Endometrium (tissue), 2 donors: ENCODE measurements at regions not wholly inside any gene's neighbourhood (a gene's known extent, or its start where the extent isn't known, plus 50 kb on each side); places are given as distances from the start of the nearest gene placed in this dataset.

Experiments
- FAIRE-seq: peaks from 2 replicates; lab custom pipeline; 2012; peaks lifted over from hg19 to GRCh38; lab: Jason Lieb, UNC
- donor health status: control.
- donor health status: control.

DNA sequence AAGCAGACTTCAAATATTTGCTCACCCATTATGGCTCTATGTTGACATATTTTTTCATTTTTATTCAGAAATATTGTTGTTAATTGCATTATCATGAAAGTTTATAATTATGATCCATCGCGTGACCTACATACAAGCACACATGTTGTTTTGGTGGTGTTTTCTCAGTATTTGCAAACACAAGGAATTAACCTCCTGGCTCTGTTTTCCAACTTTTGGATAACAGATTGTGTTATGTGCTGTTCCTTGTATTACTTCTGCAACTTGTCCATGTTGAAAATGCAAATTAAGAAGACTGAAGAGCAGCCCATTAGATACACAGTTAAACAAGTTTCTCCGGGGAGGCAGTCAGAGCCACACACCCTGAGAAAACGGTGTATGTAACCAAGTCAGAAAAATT is 201.2 kb downstream of the SEC23A start:
- no peak for FAIRE-seq

DNA sequence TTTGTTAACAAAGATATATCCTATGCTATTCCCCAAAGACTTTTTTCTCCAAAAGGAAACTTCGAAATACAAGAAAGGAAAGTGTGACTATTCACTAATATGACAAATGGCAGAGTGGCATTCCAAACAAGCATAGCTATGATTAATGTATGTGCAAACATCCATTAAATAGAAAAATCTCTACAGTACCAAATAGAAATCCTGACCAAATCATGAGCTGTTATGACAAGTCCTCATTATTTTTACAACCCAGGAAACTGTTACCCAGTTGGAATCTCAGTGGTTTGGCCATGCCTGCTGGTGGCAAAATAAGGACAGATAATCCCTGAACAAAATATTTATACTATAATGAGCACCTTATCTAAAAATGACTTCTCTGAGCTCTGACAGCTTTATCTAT is 202.1 kb downstream of the SEC23A start:
- FAIRE-seq = no peak

DNA sequence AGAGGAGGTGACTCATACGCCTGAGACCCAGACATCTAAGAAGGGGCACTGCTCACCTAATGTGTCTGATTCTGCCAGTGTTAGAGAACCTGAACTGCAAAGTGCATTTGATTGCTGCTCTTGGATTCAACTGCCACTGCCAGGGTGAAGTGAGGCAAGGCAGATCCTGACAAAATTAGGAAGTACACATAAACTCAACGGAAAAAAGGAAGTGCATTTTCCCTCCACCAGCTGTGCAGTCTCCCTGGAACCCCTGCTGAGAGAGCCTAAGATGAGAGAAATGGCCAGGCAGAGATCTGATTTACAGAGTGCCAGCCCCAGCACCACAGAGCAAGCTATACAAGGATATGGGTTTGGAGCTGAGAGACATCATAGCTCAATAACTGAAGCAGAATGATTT is 215.3 kb downstream of the SEC23A start:
- FAIRE-seq = no peak

DNA sequence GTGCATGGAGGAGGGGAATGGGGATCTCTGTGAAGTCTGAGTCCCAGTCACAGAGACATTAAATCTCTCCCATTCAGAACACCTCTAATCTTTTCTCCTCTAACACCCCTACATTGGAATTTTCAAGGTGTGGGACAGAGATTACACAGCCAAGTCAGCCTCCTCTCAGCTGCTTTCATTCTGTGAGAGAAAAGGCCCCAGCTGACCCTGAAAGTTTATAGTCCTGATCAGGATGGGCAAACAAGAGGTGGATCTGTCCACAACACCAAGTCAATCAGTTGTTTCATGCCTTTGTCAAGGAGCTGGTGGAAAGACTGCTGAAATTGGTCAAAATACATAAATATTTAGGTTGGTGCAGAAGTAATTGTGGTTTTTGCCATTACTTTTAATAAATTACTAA is 218.9 kb downstream of the SEC23A start:
- FAIRE-seq = no peak

DNA sequence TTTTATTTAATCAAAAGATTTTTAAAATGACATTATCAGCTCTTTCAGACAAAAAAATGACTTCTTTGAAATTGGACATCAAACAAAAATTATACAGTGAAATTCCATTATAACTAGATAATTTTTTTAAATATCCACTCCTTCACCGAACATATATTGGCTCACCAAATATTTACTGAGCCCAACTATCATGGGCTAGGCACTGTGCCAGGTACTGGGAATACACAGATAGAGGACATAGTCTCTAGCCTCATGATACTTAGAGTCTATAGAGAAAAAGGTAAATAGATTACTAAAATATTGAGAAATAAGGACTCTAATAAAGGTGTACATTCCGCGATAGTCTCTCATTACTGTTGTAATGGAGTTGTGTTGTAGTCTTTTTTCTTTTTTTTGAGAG is 219.9 kb downstream of the SEC23A start:
- FAIRE-seq = no peak

DNA sequence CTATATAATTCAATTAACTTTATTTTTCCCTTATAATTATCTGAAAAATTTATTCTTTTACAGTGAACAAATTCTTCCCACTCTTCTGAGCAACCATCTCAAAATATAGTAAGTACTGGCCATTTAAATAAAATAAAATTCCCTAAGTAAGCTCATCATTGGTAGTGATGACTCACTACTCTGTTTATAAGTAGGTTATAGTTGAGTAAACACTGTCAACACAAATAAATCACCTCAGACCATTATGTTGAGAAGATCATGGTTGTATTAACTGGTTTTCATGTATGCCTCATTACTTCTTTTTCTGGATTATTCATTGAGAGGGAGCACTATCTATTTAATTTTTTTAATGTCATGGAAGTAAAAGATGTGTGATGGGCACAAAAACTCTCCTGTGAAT is 220.5 kb downstream of the SEC23A start:
- peak; percentile 35 for FAIRE-seq

DNA sequence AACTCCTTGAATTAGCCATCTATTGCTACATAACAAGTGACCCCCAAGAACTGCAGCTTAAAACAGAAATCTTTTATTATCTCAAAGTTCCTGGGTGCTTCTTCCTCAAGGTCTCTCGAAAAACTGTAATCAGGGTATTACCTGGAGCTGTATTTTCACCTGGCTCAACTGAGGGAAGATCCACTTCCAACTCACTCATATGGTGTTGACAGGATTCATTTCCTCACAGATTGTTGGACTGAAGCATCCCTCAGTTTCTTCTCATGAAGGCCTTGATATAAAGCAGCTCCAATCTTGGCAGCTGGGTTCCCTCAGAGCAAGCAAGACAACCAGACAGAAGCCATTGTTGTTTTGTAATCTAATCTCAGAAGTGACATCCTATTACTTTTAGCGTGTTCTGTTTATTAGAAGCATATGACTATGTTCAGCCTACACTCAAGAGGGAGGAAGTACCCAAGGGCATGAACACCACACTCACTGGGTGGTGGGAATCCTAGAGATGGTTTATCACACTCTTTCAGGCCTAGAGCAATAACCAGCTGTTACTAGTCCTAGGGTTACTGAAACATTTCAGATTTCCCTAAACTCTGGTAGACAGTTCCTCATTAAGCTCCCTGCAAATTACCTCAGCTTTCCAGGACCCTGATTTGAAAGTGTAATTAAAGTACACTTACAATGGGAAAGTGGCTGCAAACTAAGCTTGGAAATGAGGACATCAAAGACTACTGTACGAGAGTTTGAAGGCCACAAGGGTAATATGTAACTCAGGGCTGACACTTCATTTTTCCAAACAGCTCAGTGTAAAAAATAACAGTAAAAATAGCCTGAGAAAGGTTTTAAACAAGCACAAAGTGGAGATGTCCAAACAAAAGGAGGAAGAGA is 222.2 kb downstream of the SEC23A start:
- FAIRE-seq = no peak

DNA sequence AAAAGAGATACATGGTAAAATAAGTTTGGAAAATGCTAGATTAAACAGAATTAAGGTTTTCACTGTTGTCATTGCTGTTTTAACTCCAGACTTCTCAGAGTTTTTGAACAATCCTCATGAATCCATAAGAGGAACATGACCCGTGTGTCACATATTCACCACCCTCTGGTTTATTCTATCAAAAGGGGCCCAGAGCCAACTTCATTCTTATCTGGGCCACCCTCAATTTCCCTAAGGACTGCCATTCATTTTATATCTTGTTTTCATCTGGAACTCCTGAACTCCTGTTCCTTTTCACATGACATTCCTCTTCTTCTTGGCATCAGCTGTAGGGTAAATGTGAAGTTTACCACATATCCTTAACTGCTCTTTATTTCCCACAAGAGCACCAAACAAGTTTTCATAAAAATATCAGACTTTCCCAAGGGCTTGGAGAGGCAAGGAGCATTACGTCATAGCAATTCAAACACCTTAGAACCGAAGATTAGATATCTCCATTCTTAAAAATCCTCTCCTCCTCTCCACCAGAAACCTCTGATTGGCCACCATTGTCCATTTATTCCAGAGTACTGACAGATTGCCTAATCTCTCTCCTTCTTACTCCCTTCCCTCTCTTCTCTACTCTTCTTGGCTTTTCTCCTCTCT is 225.2 kb downstream of the SEC23A start:
- FAIRE-seq = no peak

DNA sequence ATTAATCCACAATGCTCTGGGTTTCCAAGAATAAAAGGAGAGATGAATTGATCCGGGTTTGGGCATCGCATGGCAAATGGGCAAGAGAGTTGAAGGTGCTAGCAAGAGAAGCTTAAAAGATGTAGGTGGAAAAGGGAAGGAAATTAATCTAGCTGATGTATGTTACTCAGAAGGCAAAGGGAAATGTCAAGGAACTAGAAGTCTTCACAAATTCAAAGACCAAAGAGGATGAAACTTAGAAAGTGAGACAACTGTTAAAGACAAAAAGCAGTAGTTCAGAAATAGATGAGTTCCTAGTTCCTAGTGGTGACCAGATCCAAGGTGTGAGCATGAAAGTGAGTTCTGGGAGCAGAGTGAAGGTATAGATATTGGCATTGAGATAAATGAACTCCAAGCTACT is 228.3 kb downstream of the SEC23A start:
- no peak for FAIRE-seq

DNA sequence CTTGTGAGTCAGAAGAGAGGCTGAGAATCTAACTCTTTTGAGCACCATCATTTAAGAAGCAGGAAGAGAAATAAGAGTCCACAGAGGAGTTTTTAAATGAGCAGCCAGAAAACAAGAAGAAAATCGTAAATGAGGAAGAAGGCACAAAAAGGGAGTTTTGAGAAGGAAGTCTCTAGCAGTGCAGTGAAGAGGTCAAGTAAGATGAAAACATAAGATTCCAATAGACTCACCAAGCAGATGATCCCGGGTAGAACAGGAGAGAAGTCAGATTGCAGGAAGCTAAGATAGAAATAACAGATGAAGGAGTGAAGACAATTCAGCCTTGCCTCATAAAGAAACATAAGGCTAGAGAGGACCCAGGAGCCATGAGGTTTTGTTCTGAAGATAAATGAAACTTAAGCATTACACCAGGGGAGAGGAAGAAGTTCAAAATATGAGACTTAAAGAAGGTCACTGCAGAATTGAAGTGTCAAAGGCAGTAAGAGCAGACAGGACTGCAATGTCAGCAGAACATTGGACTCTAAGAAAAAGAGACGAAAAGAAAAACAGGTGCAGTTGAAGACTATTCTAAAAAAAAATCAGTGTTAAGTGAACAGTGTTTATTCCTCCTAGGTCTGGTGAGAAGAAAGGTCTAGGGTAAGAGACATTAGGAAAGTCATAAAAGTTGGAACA is 229.0 kb downstream of the SEC23A start:
- no peak for FAIRE-seq

DNA sequence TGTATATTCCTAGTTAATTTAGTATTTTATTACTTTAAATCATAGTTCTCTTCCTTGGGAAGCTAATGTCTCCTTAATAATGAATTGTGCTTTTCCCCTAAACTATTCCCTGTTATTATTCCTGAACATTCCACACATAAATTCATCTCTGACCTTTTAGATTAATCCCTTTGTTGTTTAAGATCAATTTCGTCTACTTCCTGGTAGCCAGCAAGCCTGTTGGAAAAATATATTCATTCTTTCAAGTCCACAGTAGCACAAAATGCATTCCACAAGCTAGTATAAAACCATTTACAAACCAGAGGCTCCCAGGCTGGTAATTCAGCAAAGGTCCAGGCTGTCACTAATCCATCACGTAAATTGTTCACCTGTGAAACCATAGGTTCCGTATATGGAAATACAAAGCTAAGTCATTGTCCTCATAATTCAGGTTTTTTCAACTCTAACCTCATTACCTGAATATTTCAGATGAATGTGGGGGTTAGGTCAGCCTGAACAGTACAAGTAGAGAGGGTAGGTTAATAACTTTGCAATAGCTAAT is 232.7 kb downstream of the SEC23A start:
- no peak for FAIRE-seq

DNA sequence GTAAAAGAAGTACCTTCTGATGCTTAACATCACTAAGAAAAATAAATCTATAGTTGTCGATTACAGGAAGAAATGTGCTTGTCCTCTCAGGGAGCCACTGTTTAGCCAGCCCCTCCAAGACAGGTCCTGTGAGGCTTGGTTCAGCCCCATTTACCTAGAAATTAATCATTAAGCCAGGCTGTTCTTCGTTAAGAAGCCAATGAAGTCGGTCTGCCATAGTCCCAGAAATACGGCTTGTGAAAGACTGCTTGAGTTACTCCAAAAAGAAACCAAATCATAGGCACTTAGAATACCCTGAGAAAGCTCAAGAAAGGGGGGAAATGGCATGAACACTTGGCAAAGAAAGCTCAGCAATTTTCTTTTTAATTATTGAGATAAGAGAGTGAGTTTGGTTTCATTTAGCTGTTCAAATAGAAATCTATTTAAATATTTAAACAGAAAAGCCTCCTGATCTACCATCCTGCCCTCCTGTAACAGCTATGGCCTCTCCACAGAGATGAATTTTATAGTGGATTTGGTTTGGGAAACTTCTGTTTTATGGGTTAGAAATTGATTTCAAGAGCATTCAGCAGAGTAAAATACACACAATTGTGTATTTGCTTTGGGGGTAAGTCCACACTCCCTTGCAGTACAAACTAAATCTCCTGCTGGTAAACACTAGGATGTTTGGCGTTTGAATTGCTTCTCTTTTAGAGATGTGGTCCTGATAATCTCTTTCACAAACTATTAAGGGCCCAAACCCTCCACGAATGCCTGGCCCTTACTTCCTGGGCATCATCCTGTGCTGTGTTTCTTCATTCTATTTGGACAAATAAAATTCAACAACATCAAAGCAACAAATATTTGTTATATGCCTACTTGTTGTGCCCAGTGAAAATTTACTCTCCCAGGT is 234.4 kb downstream of the SEC23A start:
- no peak for FAIRE-seq

DNA sequence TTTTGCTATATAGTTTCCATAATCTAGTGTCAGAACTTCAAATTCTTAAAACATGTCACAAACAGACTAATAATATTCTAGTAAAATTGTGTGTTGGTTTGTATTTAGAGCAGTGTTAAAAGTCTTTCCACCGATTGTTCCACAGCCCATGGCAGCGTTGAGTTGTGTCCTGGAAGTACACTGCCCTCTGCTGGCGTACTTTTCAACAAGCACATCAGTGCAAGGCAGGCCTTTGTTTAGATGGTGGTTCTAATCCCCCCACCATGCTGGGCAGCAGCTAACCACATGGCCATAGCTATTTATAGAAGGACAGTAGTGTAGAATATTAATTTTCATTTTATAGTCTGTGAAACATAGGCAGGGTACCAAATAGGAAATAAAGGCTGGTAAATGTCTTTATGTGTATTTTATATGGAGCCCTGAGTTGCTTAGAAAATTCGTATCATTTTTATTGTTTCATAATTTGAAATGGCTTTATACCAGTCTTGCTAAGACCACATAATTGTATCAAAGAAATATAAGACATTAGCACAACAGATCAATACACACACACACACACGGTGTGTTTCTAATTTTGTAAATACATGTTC is 235.4 kb downstream of the SEC23A start:
- peak; percentile 81 for FAIRE-seq

DNA sequence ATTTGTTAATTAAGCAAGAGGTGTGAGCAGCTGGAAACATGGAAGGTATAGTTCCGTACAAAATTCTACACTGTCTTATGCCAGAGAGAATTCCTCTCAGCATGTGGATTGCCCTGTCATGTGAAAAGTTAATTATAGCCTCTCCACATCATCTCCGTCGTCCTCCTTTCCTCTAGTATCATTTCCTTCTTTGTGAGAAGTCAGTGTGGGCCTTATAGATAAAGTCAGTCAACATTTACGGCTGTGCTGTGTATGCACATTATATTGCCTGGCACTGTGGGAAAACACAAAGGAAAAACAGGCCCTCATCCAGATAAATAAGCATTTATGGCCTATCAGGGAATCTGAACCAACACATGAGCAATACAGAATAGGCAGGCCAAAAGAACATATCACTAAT is 236.6 kb downstream of the SEC23A start:
- FAIRE-seq = no peak

DNA sequence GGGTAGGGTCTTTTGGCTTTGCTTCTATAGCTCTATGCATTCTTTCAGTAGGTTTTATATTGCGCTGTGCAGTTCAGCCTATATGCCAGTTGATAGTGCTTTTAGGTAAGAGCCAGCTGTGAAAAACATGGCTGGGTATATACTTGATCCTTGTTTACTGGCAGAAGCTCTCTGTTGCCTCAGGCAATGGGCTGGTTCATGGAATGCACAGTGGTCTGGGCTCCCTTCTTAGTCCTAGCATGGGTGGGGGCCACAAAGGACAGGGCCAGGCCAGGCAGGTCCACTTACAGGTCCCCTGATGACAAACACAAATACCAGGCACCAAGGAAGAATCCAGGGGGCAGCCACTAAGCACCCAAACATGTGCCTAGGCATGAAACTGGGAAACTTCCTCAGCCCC is 240.7 kb downstream of the SEC23A start:
- no peak for FAIRE-seq

DNA sequence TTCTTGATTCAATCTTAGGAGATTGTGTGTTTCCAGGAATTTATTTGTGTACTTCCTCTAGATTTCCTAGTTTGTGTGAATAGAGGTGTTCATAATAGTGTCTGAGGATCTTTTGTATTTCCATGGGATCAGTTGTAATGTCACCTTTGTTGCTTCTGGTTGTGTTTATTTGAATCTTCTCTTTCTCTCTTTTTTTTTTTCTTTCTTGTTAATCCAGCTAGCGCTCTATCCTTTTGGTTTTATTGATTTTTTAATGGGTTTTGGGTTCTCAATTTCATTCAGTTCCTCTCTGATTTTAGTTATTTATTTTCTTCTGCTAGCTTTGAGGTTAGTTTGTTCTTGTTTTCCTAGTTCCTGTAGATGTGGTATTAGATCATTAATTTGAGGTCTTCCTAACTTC is 242.5 kb downstream of the SEC23A start:
- no peak for FAIRE-seq

DNA sequence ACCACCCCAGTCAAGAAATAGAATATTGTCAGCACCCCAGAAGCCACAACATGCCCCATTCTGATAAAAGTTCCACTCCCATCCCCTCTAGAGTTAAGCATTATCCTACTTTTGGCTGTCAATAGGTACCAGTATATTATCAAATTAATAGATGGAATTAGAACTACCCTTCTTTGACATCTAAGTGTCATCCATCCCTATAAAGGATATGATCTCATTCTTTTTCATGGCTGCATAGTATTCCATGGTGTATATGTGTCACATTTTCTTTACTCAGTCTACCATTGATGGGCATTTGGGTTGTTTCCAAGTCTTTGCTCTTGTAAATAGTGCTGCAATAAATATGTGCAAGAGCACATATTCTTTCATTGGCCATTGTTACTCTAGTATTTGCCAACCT is 246.2 kb downstream of the SEC23A start:
- no peak for FAIRE-seq

DNA sequence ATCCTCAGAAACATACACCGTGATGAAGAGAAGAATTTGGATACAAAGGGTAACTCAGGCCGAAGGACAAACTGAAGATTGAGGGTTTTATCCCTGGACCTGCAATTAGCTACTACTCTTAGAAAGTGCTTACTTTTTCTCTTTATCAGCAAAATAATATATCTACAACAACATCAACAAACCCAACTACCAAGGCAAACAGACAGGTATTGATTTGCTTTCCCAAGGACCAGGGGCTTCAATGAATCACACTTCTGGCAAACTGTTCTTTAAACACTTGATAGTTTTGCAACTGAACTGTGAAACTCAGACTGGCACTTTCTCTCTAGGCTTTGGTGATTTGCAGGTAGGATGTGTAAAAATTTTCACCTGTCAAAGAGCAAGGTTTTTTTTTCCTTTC is 247.5 kb downstream of the SEC23A start:
- FAIRE-seq = no peak

DNA sequence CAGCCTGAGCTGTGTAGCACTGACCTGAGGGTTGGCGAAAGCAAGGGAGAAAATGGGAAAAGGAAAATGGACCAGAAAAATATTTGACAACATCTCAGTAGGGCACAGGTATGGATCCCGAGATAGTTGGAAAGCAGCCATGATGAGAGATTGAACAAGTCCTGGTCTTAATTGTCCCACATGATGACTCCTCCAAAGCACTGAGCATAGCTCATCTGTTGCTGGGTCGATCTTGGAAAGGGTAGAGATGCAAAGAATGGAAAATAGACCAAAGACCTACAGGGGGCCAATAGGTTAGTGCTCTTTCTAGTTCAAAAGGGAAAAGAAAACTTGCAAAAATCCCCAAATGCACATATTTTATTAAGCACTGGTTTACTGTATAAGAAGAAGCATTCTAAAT is 251.9 kb downstream of the SEC23A start:
- FAIRE-seq = no peak

DNA sequence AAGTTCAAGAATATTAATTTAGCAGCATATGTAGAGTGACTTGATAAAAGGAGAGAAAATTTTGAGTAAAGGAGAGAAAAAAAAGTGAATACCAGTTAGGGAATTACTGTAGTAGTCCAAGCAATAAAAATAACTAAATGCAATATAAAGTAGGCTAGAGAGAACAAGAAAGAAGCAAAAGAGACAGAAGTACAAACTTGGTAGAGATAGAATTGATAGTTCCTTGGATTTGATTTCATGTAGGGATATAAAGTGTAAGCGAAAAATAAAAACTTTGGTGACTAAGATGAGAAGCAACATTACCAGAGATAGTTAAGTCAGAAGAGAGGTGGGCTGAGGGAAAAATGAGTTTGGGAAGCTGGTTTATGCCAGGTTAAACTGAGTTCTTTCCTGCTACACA is 252.4 kb downstream of the SEC23A start:
- FAIRE-seq = no peak

DNA sequence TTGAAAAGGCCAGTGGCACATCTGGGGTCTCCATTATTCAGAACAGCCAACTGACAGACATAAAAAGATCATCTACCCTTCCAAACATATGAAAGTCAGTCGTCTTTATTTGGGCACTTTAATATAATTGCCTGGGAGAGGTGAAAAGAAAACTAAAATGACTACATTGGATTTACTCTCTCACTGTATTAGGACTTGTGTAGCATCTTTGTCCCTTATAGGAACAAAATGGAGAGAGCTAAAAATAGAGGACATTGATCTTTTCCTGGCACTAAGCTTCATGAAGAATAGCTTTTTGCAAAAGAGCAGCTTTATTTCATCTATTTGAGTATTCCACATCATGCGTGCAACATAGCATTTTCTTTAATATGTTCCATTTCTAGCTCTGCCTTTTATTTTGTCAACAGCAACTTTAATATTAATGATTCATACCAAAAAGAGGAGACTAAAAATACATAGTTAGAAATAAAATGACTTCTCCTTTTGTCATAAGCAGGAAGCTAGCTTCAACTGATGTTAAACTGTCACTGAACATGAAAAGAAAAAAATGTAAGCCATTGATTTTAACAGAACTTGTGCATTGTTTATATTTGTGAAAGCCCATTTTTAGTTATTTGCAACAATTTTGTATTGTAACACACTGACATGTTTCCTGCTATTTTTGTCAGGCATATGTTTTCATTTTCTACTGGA is 254.6 kb downstream of the SEC23A start:
- FAIRE-seq = no peak
